ENCODE measurements at regions not wholly inside any gene's neighbourhood (a gene's known extent, or its start where the extent isn't known, plus 50 kb on each side); places are given as distances from the start of the nearest gene placed in this dataset.

GRCh38 chr10:131816157-131816775 is 84.5 kb upstream of the PPP2R2D start:
- TF ChIP-seq EZH2 (optimal IDR thresholded peaks at IDR 0.05; ENCODE audit: low read depth, low read length) (no peak), CTCF (IDR thresholded peaks at IDR 0.05; ENCODE audit: low read length) (no peak), EZH2phosphoT487 (IDR thresholded peaks at IDR 0.05; ENCODE audit: low read length) (no peak)

Measured in MM.1S (cell line).